ENCODE measurements at regions not wholly inside any gene's neighbourhood (a gene's known extent, or its start where the extent isn't known, plus 50 kb on each side); places are given as distances from the start of the nearest gene placed in this dataset.

GRCh38 chr1:218664385-218665170 lies 319.4 kb downstream of the TGFB2 start:
- TF ChIP-seq YY1 (IDR thresholded peaks at IDR 0.05; ENCODE audit: low read depth, low read length) (no peak), CTCF (IDR thresholded peaks at IDR 0.05; ENCODE audit: control extremely low read depth in 1 of 3, insufficient read depth in 1 of 3, low read depth in 1 of 3, low read length in 3 of 3) (no peak), JUND (IDR thresholded peaks at IDR 0.05; ENCODE audit: low read length) (no peak)
